Body of pancreas (tissue), 4 donors: ENCODE measurements at regions not wholly inside any gene's neighbourhood (a gene's known extent, or its start where the extent isn't known, plus 50 kb on each side); places are given as distances from the start of the nearest gene placed in this dataset.

ENCODE experiments used
- ATAC-seq: fragments of 150-250 bp; one replicate; pipeline ENCODE4 v1.9.1; 2016
- DNase-seq, 4 donors: peaks; one replicate each; pipeline ENCODE4 v3.0.0-alpha.2; 2019
- H3K27ac ChIP-seq, 4 donors: fragments of 200-600 bp; sonication (generic); 1 replicate in 3 of 4; 2 replicates in 1 of 4; pipeline versions ENCODE4 v1.5.1 to v1.6.1; 2016 to 2019; ENCODE audit warnings: mild to moderate bottlenecking in 1 of 4, mixed read lengths in 1 of 4, moderate library complexity in 1 of 4
- H3K27me3 ChIP-seq, 2 donors: fragments of 200-600 bp; sonication (generic); one replicate each; pipeline ENCODE4 v1.6.0; 2016; ENCODE audit warnings: mild to moderate bottlenecking in 1 of 2
- H3K36me3 ChIP-seq, 2 donors: fragments of 200-600 bp; sonication (generic); replicated peaks in 1 of 2; 2 replicates each; pipeline ENCODE4 v1.5.1; 2016; ENCODE audit warnings: low read depth in 2 of 2; ENCODE audit not compliant: insufficient read depth in 1 of 2
- H3K4me1 ChIP-seq: fragments of 200-600 bp; sonication (generic); one replicate; pipeline ENCODE4 v1.6.0; 2016
- H3K4me3 ChIP-seq, 2 donors: fragments of 200-600 bp; sonication (generic); 1 replicate in 1 of 2; 2 replicates in 1 of 2; pipeline ENCODE4 v1.5.1; 2016 to 2019
- H3K9me3 ChIP-seq, 3 donors: fragments of 200-600 bp; sonication (generic); 1 replicate in 2 of 3; 2 replicates in 1 of 3; pipeline ENCODE4 v1.5.1; 2016
- POLR2A ChIP-seq, 3 donors: fragments of 450-650 bp; IDR thresholded peaks; one replicate each; pipeline ENCODE4 v1.6.1; 2016; ENCODE audit warnings: antibody characterized with exemption in 3 of 3, mild to moderate bottlenecking in 2 of 3
- WGBS, 2 donors: methylation state at CpG; one replicate each; pipeline ENCODE4 v1.1.5; 2017; 5-methylcytosine and 5-hydroxymethylcytosine counted together
- intact Hi-C: fragments of 100-400 bp; cut with DNase I; formaldehyde crosslinking; loops from one replicate; pipeline ENCODE4 v1.15.1; 2023
- TF ChIP-seq, protein P1 (sequence below), 7 experiments: fragments of 450-650 bp in 4 of 7; fragments of 200-600 bp in 3 of 7; sonication (generic) in 3 of 7; IDR thresholded peaks; one replicate each; pipeline ENCODE4 v1.5.1; 2016 to 2019; ENCODE audit warnings: antibody characterized with exemption in 7 of 7

DNA sequence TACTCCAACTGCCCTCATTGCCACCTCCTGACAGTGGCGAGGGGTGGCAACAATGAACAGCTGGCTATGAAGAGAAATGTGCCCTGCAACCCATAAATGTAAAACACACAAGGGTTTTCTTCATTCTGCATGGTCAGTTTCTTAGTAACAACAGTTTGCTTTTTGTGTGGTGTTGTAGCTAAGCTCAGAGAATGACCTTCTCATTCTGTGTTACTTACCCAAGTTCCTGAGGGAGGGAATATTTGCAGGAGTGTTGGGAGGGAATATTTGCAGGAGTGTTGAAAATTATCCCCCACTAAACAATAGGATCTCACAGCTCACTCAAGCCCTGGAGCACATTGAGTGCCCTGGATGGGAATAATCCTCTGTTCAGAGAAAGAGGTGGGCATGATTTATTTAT, 456.4 kb upstream of the CDH4 start:
- H3K27ac ChIP-seq = no peak overlapping the region
- ATAC-seq (no peak), DNase-seq (no peak)
- no peaks in the 10 kb centered on the region for H3K27me3 ChIP-seq
- no peak overlapping the region for H3K4me3 ChIP-seq
- intact Hi-C loops = no loop called here
- no peaks in the 10 kb centered on the region for H3K36me3 ChIP-seq
- 44 to 61% methylated on average over 1 of the region's 1 CpG for WGBS, 2 donors
- no peaks in the 10 kb centered on the region for H3K4me1 ChIP-seq
- no peak for TF ChIP-seq POLR2A (IDR thresholded peaks at IDR 0.05)
- TF ChIP-seq, protein P1, sequence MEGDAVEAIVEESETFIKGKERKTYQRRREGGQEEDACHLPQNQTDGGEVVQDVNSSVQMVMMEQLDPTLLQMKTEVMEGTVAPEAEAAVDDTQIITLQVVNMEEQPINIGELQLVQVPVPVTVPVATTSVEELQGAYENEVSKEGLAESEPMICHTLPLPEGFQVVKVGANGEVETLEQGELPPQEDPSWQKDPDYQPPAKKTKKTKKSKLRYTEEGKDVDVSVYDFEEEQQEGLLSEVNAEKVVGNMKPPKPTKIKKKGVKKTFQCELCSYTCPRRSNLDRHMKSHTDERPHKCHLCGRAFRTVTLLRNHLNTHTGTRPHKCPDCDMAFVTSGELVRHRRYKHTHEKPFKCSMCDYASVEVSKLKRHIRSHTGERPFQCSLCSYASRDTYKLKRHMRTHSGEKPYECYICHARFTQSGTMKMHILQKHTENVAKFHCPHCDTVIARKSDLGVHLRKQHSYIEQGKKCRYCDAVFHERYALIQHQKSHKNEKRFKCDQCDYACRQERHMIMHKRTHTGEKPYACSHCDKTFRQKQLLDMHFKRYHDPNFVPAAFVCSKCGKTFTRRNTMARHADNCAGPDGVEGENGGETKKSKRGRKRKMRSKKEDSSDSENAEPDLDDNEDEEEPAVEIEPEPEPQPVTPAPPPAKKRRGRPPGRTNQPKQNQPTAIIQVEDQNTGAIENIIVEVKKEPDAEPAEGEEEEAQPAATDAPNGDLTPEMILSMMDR (IDR thresholded peaks at IDR 0.05) = no peak
- no peaks in the 10 kb centered on the region for H3K9me3 ChIP-seq

DNA sequence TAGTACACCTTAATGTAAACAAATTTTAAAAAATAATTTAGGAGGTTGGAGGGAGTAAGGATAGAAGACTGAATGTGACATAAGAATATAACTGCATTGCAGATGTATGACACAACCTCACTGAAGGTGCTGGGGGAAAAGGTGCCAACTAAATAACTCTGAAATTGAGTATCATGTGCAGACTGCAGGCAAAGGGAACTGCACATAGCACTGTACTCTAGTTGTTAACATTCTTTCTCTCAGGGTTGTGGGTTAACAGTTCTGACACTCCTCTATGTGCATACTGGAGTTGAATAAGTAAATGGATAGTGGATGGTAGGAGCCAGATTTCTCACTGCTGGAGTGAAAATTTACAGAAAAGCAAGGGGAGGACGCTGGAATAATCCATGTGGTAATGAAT, 451.9 kb upstream of the CDH4 start:
- no peak for DNase-seq
- H3K27ac ChIP-seq = no peak overlapping the region
- no peak for TF ChIP-seq POLR2A (IDR thresholded peaks at IDR 0.05)
- TF ChIP-seq, protein P1 (IDR thresholded peaks at IDR 0.05) = no peak
- H3K4me3 ChIP-seq = no peak overlapping the region
- whole genome bisulfite sequencing, 2 donors = 43 to 47% methylated on average over 1 of the region's 1 CpG
- no peaks in the 10 kb centered on the region for H3K27me3 ChIP-seq
- H3K9me3 ChIP-seq = no peaks in the 10 kb centered on the region
- intact Hi-C loops = no loop called here
- no peak for ATAC-seq
- H3K4me1 ChIP-seq = no peaks in the 10 kb centered on the region
- no peaks in the 10 kb centered on the region for H3K36me3 ChIP-seq

DNA sequence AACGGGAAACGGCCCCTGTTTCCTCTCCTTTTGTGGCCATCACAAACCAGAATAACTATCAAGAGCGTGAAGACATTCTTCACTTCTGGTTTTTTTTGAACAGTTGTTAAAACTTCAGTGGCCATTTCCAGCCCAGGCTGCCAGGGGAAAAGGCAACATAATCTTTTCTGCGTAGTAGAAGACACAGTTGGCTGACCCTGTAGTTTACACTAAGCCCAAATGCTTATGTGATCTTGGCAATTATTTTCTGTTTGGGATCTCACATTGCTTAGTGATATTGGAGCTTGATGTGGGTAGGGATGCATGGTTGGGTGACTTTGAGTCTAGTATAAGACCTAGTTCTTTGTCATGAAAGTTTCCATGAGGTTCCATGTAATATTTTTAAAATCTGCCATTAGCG, 449.4 kb upstream of the CDH4 start:
- H3K36me3 ChIP-seq = no peaks in the 10 kb centered on the region
- no peaks in the 10 kb centered on the region for H3K27me3 ChIP-seq
- ATAC-seq (no peak), DNase-seq (no peak)
- TF ChIP-seq, protein P1 (IDR thresholded peaks at IDR 0.05) = no peak
- TF ChIP-seq POLR2A (IDR thresholded peaks at IDR 0.05) = no peak
- no peaks in the 10 kb centered on the region for H3K9me3 ChIP-seq
- no peak overlapping the region for H3K4me3 ChIP-seq
- H3K27ac ChIP-seq = no peak overlapping the region
- 66 to 69% methylated on average over 5 of the region's 5 CpGs for WGBS, 2 donors
- intact Hi-C loops = no loop called here
- no peaks in the 10 kb centered on the region for H3K4me1 ChIP-seq

DNA sequence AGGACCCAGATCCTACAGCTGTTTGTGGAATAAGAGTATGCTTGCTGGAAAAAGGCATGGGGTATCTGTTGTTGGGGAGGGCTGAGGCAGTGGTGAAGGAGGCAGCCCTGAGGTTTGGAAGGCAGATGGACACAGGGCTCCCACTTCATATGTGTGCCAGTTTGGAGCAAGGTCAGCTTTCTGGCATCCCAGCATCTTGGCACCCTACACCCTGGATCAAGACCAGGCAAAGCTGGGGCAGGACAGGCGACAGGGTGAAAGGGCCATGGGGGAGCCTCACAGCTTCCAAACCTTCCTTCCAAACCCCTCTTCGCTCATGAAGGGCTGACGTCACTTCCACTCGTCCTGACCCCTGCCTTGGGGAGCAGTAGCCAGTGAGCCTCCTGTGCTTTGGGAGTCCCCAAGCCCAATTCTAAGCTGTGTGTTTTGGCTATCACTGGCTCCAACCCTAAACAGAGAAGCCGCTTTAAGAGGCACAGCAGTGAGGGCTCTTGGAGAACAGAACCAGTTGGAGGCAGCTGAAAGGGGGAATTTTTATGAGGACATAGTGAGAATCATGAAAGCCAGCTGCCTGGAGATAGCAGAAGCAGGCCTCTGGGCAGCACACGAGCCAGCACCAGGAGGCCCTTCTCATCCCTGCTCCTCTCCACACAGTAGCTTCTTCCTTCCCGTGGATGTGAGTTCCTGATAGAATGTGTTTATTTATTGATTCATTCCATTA, 448.6 kb upstream of the CDH4 start:
- no peaks in the 10 kb centered on the region for H3K27me3 ChIP-seq
- intact Hi-C loops = no loop called here
- H3K27ac ChIP-seq = no peak overlapping the region
- WGBS, 2 donors = 66 to 73% methylated on average over 7 of the region's 7 CpGs
- no peak overlapping the region for H3K4me3 ChIP-seq
- ATAC-seq (no peak), DNase-seq (no peak)
- no peak for TF ChIP-seq POLR2A (IDR thresholded peaks at IDR 0.05)
- TF ChIP-seq, protein P1 (IDR thresholded peaks at IDR 0.05) = no peak
- H3K36me3 ChIP-seq = no peaks in the 10 kb centered on the region
- H3K4me1 ChIP-seq = no peaks in the 10 kb centered on the region
- H3K9me3 ChIP-seq = no peaks in the 10 kb centered on the region

DNA sequence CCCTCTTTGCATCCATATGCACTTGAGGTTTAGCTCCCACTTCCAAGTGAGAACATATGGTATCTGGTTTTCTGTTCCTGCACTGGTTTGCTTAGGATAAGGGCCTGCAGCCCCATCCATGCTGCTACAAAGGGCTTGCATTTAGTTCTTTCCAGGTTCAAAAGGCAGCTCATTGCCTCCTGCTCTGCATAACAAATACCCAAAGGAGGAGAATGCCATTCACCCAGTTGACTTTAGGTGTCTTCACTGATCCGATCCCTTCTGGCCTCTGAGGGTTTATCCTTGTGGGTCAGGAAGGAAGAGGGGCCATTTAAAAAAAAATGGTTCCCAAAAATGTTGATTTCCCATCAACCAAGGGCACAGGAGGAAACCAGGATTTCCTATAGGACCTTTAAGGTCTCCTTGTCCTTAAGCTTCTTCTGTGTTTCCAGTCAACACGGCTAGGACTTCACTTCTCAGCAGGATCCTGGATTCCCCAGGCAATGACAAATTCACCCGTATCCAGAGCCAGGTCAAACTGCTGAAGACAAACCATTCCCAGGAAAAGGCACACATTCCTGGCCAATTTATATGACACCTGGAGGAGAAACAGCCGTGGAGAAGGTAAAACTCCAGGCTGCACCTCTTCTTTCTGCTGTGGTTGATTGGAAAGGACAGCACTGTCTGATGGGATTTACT, 447.7 kb upstream of the CDH4 start:
- intact Hi-C loops = no loop called here
- no peak for TF ChIP-seq POLR2A (IDR thresholded peaks at IDR 0.05)
- Histone ChIP-seq H3K9me3 (no peaks in the 10 kb centered on the region), H3K36me3 (no peaks in the 10 kb centered on the region), H3K27me3 (no peaks in the 10 kb centered on the region), H3K4me3 (no peak overlapping the region), H3K4me1 (no peaks in the 10 kb centered on the region), H3K27ac (no peak overlapping the region)
- DNase-seq = no peak
- 31 to 53% methylated on average over 4 of the region's 4 CpGs for WGBS, 2 donors
- no peak for ATAC-seq
